Left renal pelvis (tissue), 4 donors: ENCODE measurements at regions not wholly inside any gene's neighbourhood (a gene's known extent, or its start where the extent isn't known, plus 50 kb on each side); places are given as distances from the start of the nearest gene placed in this dataset.

Experiments used
- DNase-seq, 4 donors: peaks; one replicate each; pipeline ENCODE4 v3.0.0-alpha.2; 2013; ENCODE audit warnings: low read depth in 4 of 4, low spot score in 3 of 4

- no peak for DNase-seq
These were observed 178.2 kb upstream of the ADAMTS9 start for GRCh38 chr3:64865839-64866570.

DNA sequence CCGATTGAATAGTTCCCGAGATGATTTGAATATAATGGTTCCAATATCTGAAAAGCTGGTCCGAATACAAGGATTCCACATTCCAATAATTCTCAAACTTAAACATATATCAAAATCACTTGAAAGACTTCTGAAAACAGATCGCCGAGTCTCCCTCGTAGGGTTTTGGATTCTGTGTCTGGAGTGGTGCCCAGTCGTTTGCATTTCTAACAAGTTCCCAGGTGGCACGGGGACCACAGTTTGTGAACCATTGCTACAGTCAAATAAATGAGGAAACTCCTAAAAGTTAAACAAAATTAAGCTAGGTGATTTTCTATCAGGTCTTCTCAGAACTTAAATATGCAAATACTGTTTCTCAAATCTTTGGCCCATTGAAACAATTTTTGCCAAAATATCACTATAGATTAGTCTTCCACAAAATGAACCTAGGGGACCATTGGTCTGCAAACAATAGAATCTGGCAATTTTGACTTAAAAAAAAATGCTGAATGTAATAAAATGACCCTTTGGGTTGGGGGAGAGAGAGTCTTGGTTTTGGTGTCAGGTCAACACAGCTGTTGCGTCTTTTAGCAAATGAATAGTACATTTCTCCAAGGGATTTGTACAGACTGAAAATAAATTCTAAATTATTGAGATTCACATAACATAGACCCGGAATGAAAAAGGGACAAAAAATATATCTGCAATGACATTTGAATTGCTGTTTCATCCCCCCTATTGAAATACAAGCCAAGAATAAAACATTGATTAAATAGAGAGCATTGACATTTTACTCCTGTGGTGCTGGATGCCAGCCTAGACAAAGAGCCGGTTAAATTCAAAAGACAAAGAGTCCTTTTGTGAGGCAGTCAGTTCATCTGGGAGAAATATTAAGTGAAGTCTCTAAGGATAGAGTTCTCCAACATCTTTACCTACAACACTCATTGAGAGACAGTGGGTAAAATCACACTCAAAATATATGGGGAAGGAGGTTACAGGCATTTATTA is 175.7 kb upstream of the ADAMTS9 start:
- no peak for DNase-seq

DNA sequence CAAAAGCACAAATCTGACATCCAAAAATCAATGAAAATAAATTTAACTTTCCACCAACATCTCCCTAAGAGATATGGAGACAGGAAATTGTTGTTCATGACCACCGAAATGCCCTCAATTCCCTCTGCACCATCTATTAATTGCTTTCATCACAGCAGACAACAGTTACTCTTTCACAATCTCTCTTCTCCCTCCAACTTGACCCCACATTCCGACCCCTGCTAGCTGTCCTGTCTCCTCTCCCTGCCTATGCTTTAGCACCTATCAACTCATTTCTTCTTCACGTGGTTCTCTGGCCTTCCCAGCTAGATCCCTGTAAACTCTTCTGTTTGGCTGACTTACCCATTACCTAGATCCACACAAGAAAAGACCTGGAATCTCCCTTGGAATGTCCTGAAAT is 173.9 kb upstream of the ADAMTS9 start:
- no peak for DNase-seq

GRCh38 chr3:64860536-64860870 is 172.7 kb upstream of the ADAMTS9 start:
- no peak for DNase-seq

DNA sequence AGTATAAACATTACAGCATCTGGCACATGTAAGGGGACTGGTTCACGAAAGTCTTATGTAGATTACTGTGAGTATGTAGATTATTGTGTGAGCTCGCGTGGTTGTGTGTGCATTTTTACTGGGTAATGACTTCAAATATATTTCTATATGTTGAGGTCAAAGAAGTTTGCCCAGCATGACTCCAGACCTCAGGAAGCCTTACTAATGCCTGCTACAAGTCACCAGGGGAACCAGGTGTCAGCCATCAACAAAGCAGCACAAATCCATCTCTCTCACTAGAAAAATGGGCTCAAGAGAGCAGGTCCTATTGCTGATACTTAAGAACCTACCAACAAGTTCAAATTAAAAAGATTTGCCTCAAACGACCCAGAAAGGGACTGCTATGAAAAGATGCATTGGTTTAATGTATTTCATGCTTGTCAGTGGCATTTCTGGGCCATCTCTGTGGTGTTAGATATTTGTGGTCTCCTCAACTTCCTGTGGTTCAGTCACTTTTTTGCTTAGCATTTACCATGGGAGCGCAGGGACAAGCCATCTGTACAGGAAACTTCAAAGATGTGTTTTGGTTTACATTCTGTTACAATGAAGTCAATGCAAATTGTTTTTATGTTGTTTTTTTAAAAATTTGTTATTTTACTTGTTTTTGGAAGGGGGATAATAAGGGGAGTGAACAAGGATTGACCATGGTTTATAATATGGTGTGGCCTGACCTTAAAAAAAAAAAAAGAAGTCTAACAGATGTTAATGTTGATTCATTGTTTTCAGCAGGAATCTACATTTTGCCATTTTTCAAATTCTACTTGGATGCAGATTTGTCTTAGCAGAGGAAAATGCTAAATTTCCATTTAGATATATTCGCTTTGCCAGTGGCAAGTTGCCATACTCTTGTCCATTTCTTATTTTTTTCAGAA is 172.1 kb upstream of the ADAMTS9 start:
- DNase-seq: no peak

DNA sequence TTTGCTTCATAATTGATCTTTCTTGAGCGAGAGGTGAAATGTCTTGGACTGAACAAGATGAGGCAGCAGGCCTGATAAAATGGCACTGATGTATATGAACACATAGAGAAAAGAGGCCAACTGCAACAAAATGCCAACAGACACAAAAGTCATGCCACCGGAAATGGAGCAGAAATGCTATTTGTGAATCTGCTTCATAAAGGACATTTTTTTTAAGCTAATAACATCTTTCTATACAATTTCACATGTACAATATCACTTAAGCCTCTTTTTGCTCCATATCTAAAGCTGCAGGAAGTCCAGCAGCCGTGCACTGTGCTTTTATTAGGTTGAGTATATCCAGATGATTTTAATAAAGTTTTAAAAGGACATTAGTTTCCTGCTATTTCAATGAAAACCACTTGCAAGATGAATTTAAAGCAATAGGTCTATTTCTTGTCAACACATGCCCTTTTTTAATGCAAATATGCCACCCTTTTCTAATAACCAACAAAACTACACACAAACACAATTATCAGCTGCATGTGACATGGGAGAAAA is 169.2 kb upstream of the ADAMTS9 start:
- no peak for DNase-seq

- DNase-seq: no peak
These were observed 168.3 kb upstream of the ADAMTS9 start for GRCh38 chr3:64856106-64856505.

DNA sequence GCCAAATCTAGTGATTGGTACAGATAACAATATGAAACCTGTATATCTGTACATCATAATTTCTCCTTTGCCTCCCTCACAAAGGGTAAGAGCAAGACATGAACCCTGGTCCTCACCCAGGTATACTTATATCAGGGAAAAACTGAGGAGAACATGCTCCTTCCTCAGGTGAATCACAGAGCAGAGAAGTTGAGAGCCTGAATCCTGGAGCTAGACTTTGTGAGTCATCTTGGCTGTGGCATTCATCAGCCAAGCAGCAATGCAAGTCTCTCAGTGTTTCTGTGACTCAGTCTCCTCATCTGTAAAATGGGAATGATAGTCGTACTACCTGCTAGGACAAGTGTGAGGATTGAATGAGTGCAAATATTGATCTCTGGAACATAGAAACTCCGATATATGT is 165.7 kb upstream of the ADAMTS9 start:
- no peak for DNase-seq

- no peak for DNase-seq
These were observed 164.9 kb upstream of the ADAMTS9 start for GRCh38 chr3:64852738-64853137.

- peak in 2 of 4 donors; percentile 50 to 60 for DNase-seq
These were observed 161.0 kb upstream of the ADAMTS9 start for GRCh38 chr3:64848822-64849221.

GRCh38 chr3:64848127-64848800 is 160.5 kb upstream of the ADAMTS9 start:
- DNase-seq: no peak

- no peak for DNase-seq
These were observed 156.8 kb upstream of the ADAMTS9 start for GRCh38 chr3:64844558-64844957.

GRCh38 chr3:64837986-64838735 is 150.4 kb upstream of the ADAMTS9 start:
- DNase-seq: no peak

GRCh38 chr3:64837126-64837738 is 149.4 kb upstream of the ADAMTS9 start:
- DNase-seq: no peak

DNA sequence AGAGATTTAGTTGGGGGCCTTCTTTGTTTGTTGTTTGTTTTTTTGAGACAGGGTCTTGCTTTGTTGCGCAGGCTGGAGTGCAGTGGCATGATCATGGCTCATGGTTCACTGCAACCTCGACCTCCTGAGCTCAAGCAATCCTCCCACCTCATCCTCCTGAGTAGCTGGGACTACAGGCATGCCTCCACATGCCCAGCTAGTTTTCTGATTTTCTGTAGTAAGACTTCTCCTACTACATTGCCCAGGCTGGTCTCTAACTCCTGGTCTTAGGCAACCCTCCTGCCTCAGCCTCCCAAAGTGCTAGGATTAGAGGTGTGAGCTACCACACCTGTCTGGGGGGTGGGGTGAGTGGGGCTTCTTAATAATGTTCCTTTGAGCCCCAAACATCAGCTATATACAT is 148.3 kb upstream of the ADAMTS9 start:
- DNase-seq: no peak

- no peak for DNase-seq
These were observed 144.3 kb upstream of the ADAMTS9 start for GRCh38 chr3:64832098-64832497.

GRCh38 chr3:64830681-64831080 is 142.9 kb upstream of the ADAMTS9 start:
- no peak for DNase-seq

DNA sequence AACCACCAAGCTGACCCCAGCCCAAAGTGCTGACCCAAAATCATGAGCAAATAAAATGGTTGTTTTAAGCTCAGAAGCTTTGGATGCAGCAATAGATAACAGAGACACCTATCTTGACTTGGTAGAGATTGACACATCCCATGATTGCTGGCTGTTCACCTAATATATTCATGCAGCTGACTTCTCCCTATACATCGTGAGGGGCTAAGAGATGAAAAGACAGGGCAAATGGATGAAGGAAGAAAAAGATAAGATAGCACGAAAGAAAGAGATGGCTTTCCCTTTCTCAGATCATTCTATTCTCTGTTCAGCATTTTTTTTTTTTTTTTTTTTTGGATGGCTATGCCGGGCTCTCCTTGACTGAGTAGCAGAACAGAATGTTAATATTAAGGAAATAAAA is 141.5 kb upstream of the ADAMTS9 start:
- DNase-seq: no peak

GRCh38 chr3:64828276-64828675 is 140.5 kb upstream of the ADAMTS9 start:
- DNase-seq: no peak
